IMR-90 (cell line): ENCODE measurements at regions not wholly inside any gene's neighbourhood (a gene's known extent, or its start where the extent isn't known, plus 50 kb on each side); places are given as distances from the start of the nearest gene placed in this dataset.

ENCODE experiments used
- ATAC-seq: fragments of 200-7000 bp; cut with Tn5 transposase; 2 replicates; pipeline ENCODE4 v1.9.1; 2020; ENCODE audit warnings: low read depth, mild to moderate bottlenecking, moderate library complexity
- BruUV-seq: library from RNA; stranded (reverse); fragments of 400-500 nt; replicated peaks from 2 replicates; lab custom pipeline; 2021; lab: Mats Ljungman, UMichigan
- CTCF ChIA-PET: fragments of 300-600 bp; formaldehyde crosslinking; extraction: SDS; loops from one replicate; lab custom pipeline; 2021; ENCODE audit warnings: antibody characterized with exemption; lab: Yijun Ruan, JAX
- POLR2A ChIA-PET: fragments of 300-600 bp; sonication (Branson Sonifier 250); formaldehyde crosslinking; loops from one replicate; lab custom pipeline; 2022; ENCODE audit warnings: antibody characterized with exemption; ENCODE audit not compliant: unreplicated experiment; lab: Charles Lee
- DNase-seq: peaks from one replicate; pipeline ENCODE4 v3.0.0; 2013
- H2AFZ ChIP-seq: replicated peaks from 2 replicates; pipeline ENCODE3; 2013; ENCODE audit warnings: low read length, mild to moderate bottlenecking; ENCODE audit not compliant: poor library complexity
- H2AK5ac ChIP-seq: 2 replicates; pipeline ENCODE4 v1.6.1; 2013; ENCODE audit warnings: low read depth, low read length, inconsistent platforms
- H2AK9ac ChIP-seq: replicated peaks from 2 replicates; pipeline ENCODE3; 2013; ENCODE audit warnings: mild to moderate bottlenecking, low read depth, low read length, moderate library complexity; ENCODE audit not compliant: poor library complexity
- H2BK120ac ChIP-seq: 2 replicates; pipeline ENCODE4 v1.6.1; 2013; ENCODE audit warnings: low read depth, low read length, inconsistent platforms
- H2BK15ac ChIP-seq: 3 replicates; pipeline ENCODE4 v1.6.1; 2013; ENCODE audit warnings: low read depth, low read length, inconsistent platforms
- H2BK20ac ChIP-seq: 2 replicates; pipeline ENCODE4 v1.6.1; 2013; ENCODE audit warnings: low read depth, mild to moderate bottlenecking, inconsistent platforms, low read length, moderate library complexity
- H2BK5ac ChIP-seq: 2 replicates; pipeline ENCODE4 v1.6.1; 2013; ENCODE audit warnings: mild to moderate bottlenecking, low read depth, low read length, inconsistent platforms; ENCODE audit not compliant: poor library complexity, severe bottlenecking
- H3K14ac ChIP-seq: replicated peaks from 2 replicates; pipeline ENCODE4 v1.6.1; 2013; ENCODE audit warnings: low read depth, low read length, inconsistent platforms
- H3K18ac ChIP-seq: 2 replicates; pipeline ENCODE4 v1.6.1; 2013; ENCODE audit warnings: low read depth, low read length, control low read depth
- H3K23ac ChIP-seq: 2 replicates; pipeline ENCODE4 v1.6.1; 2013; ENCODE audit warnings: low read depth, low read length, inconsistent platforms
- H3K27ac ChIP-seq: 2 replicates; pipeline ENCODE4 v1.5.1; 2013; ENCODE audit warnings: mild to moderate bottlenecking, control low read depth, low read length; ENCODE audit not compliant: insufficient read depth
- H3K27me3 ChIP-seq: 2 replicates; pipeline ENCODE4 v1.6.1; 2013; ENCODE audit warnings: low read length; ENCODE audit not compliant: control insufficient read depth, insufficient read depth
- H3K36me3 ChIP-seq: 2 replicates; pipeline ENCODE4 v1.6.1; 2013; ENCODE audit warnings: low read length, mixed read lengths; ENCODE audit not compliant: control insufficient read depth, insufficient read depth
- H3K4ac ChIP-seq: 2 replicates; pipeline ENCODE4 v1.6.1; 2013; ENCODE audit warnings: low read depth, low read length, inconsistent platforms
- H3K4me1 ChIP-seq: 2 replicates; pipeline ENCODE4 v1.6.1; 2013; ENCODE audit warnings: low read length, mixed read lengths; ENCODE audit not compliant: control insufficient read depth, insufficient read depth
- H3K4me2 ChIP-seq: 2 replicates; pipeline ENCODE4 v1.6.1; 2013; ENCODE audit warnings: low read depth, mild to moderate bottlenecking, control low read depth, low read length, moderate library complexity
- H3K4me3 ChIP-seq: 2 replicates; pipeline ENCODE4 v1.5.1; 2013; ENCODE audit warnings: low read depth, mild to moderate bottlenecking, control low read depth, low read length, moderate library complexity; ENCODE audit not compliant: insufficient read depth
- H3K56ac ChIP-seq: 2 replicates; pipeline ENCODE4 v1.6.1; 2013; ENCODE audit warnings: low read length, inconsistent platforms; ENCODE audit not compliant: insufficient read depth; ENCODE audit errors: extremely low read depth
- H3K79me1 ChIP-seq, 2 experiments: 2 replicates each; pipeline ENCODE4 v1.6.1; 2013; ENCODE audit warnings: low read length in 2 of 2, inconsistent platforms in 1 of 2, low read depth in 1 of 2
- H3K9ac ChIP-seq: 2 replicates; pipeline ENCODE4 v1.6.1; 2013; ENCODE audit warnings: low read depth, low read length, control low read depth
- H3K9me1 ChIP-seq: 2 replicates; pipeline ENCODE4 v1.6.1; 2013; ENCODE audit warnings: low read length, inconsistent platforms; ENCODE audit not compliant: insufficient read depth
- H3K9me3 ChIP-seq: 2 replicates; pipeline ENCODE4 v1.6.1; 2013; ENCODE audit warnings: low read length; ENCODE audit not compliant: control insufficient read depth, insufficient read depth
- H4K20me1 ChIP-seq: 2 replicates; pipeline ENCODE4 v1.6.1; 2013; ENCODE audit warnings: low read length, inconsistent platforms; ENCODE audit not compliant: insufficient read depth
- H4K5ac ChIP-seq: 2 replicates; pipeline ENCODE4 v1.6.1; 2013; ENCODE audit warnings: mild to moderate bottlenecking, low read depth, low read length, control low read depth
- H4K8ac ChIP-seq, 2 experiments: 2 replicates each; pipeline ENCODE4 v1.6.1; 2013; ENCODE audit warnings: low read depth in 2 of 2, low read length in 2 of 2, control low read depth in 1 of 2, inconsistent platforms in 1 of 2
- H4K91ac ChIP-seq: 2 replicates; pipeline ENCODE4 v1.6.1; 2013; ENCODE audit warnings: low read depth, low read length, inconsistent platforms; ENCODE audit not compliant: insufficient read depth
- BHLHE40 ChIP-seq: fragments of 150-350 bp; IDR thresholded peaks from 2 replicates; pipeline ENCODE4 v1.6.1; 2016; ENCODE audit warnings: mild to moderate bottlenecking, low read depth, low read length
- CEBPB ChIP-seq: IDR thresholded peaks from 2 replicates; pipeline ENCODE4 v1.6.1; 2012; ENCODE audit warnings: low read depth, low read length, improper control_type of control experiment
- CTCF ChIP-seq: conservative IDR thresholded peaks from 2 replicates; pipeline ENCODE4 v1.5.1; 2012; ENCODE audit warnings: mild to moderate bottlenecking, low read depth, low read length, improper control_type of control experiment
- FOS ChIP-seq: fragments of 150-350 bp; IDR thresholded peaks from 2 replicates; pipeline ENCODE4 v1.6.1; 2016; ENCODE audit warnings: low read depth, low read length
- MAFK ChIP-seq: IDR thresholded peaks from 2 replicates; pipeline ENCODE4 v1.6.1; 2012; ENCODE audit warnings: low read depth, low read length, improper control_type of control experiment
- MAZ ChIP-seq: IDR thresholded peaks from 2 replicates; pipeline ENCODE4 v1.6.1; 2012; ENCODE audit warnings: low read depth, mild to moderate bottlenecking, low read length, improper control_type of control experiment, moderate library complexity, borderline replicate concordance
- MXI1 ChIP-seq: IDR thresholded peaks from 2 replicates; pipeline ENCODE4 v1.6.1; 2012; ENCODE audit warnings: low read depth, mild to moderate bottlenecking, low read length, moderate library complexity, borderline replicate concordance
- NFE2L2 ChIP-seq: fragments of 150-350 bp; IDR thresholded peaks from 2 replicates; pipeline ENCODE4 v1.6.1; 2016; ENCODE audit warnings: low read depth, mild to moderate bottlenecking, low read length
- RAD21 ChIP-seq: IDR thresholded peaks from 2 replicates; pipeline ENCODE4 v1.6.1; 2012; ENCODE audit warnings: low read length, improper control_type of control experiment
- RCOR1 ChIP-seq: IDR thresholded peaks from 2 replicates; pipeline ENCODE4 v1.6.1; 2012; ENCODE audit warnings: mild to moderate bottlenecking, low read length, improper control_type of control experiment; ENCODE audit not compliant: insufficient replicate concordance
- RFX5 ChIP-seq: IDR thresholded peaks from 2 replicates; pipeline ENCODE4 v1.8.0; 2012; ENCODE audit warnings: low read depth, mild to moderate bottlenecking, low read length, moderate library complexity
- SMC3 ChIP-seq: fragments of 150-350 bp; IDR thresholded peaks from 2 replicates; pipeline ENCODE4 v1.6.1; 2016; ENCODE audit warnings: low read depth, mild to moderate bottlenecking, antibody characterized with exemption, low read length, moderate library complexity
- USF2 ChIP-seq: fragments of 150-350 bp; IDR thresholded peaks from 2 replicates; pipeline ENCODE4 v1.6.1; 2017; ENCODE audit warnings: mild to moderate bottlenecking, antibody characterized with exemption, low read length, low read depth
- WGBS, 2 experiments: methylation state at CpG; one replicate each; pipeline versions ENCODE4 v1.1.5 to v1.1.7; 2013; ENCODE audit warnings: missing lambda C conversion rate in 2 of 2; ENCODE audit not compliant: insufficient read length in 1 of 2; ENCODE audit errors: extremely low coverage in 2 of 2; 5-methylcytosine and 5-hydroxymethylcytosine counted together
- dilution Hi-C: fragments of 300-500 bp; cut with HindIII; formaldehyde crosslinking; loops from one replicate; pipeline ENCODE4 v1.14.3; 2018; ENCODE audit warnings: low sequenced_read_pairs; ENCODE audit not compliant: unreplicated experiment
- in situ Hi-C: fragments of 300-500 bp; cut with MboI; formaldehyde crosslinking; loops from 3 replicates; pipeline ENCODE4 v1.14.3; 2019; ENCODE audit warnings: low sequenced_read_pairs, inconsistent platforms, mixed read lengths
- intact Hi-C: fragments of 100-400 bp; cut with micrococcal nuclease; formaldehyde crosslinking; loops from 2 replicates; pipeline ENCODE4 v1.10.0; 2022
- TF ChIP-seq, protein P1 (sequence below): fragments of 150-350 bp; IDR thresholded peaks from 2 replicates; pipeline ENCODE4 v1.6.1; 2016; ENCODE audit warnings: low read depth, mild to moderate bottlenecking, low read length, moderate library complexity, borderline replicate concordance

DNA sequence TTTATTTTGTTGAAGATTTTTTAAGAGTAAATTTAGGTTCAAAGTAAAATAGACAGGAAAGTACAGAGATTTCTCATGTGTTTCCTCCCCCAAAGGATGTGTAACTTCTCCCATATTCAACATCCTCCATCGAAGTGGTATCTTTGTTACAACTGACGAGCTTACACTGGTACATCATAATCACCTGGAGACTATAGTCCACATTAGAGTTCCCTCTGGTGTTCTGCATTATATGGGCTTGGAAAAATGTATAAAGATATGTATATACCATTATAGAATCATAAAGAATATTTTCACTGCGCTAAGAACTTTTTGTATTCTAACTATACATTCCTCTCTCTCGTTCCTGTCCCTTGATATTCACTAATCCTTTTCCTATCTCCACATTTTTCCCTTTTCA is 203.7 kb downstream of the AMY1C start:
- H3K4ac ChIP-seq: no peak overlapping the region
- no peak overlapping the region for H4K91ac ChIP-seq
- H4K8ac ChIP-seq: no peak overlapping the region
- H3K9ac ChIP-seq: no peak overlapping the region
- TF ChIP-seq CTCF (no peak), BHLHE40 (no peak), MXI1 (no peak), FOS (no peak), CEBPB (no peak), MAFK (no peak), NFE2L2 (no peak), USF2 (no peak), RAD21 (no peak), SMC3 (no peak), MAZ (no peak), RFX5 (no peak), RCOR1 (no peak)
- TF ChIP-seq, protein P1, sequence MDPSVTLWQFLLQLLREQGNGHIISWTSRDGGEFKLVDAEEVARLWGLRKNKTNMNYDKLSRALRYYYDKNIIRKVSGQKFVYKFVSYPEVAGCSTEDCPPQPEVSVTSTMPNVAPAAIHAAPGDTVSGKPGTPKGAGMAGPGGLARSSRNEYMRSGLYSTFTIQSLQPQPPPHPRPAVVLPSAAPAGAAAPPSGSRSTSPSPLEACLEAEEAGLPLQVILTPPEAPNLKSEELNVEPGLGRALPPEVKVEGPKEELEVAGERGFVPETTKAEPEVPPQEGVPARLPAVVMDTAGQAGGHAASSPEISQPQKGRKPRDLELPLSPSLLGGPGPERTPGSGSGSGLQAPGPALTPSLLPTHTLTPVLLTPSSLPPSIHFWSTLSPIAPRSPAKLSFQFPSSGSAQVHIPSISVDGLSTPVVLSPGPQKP: no peak
- DNase-seq: no peak
- H4K5ac ChIP-seq: no peak overlapping the region
- dilution Hi-C loops (no loop called here), intact Hi-C loops (no loop called here), in situ Hi-C loops (no loop called here)
- ATAC-seq: no peak
- no peak overlapping the region for H3K56ac ChIP-seq
- no peak overlapping the region for H2BK5ac ChIP-seq
- H2AK5ac ChIP-seq: no peak overlapping the region
- POLR2A ChIA-PET: no interaction called here
- no peak overlapping the region for H3K18ac ChIP-seq
- no CpG with 5 or more reads among the region's 4 CpGs for WGBS, 2 experiments
- no peaks in the 10 kb centered on the region for H3K9me3 ChIP-seq
- no peaks in the 10 kb centered on the region for H3K9me1 ChIP-seq
- H4K20me1 ChIP-seq: no peaks in the 10 kb centered on the region
- CTCF ChIA-PET: no interaction called here
- no peak overlapping the region for H3K27ac ChIP-seq
- H2AK9ac ChIP-seq: no peak overlapping the region
- H3K36me3 ChIP-seq: no peaks in the 10 kb centered on the region
- H3K4me1 ChIP-seq: no peaks in the 10 kb centered on the region
- H2BK15ac ChIP-seq: no peak overlapping the region
- no peak overlapping the region for H3K4me3 ChIP-seq
- H2BK120ac ChIP-seq: no peak overlapping the region
- no peak overlapping the region for H2AFZ ChIP-seq
- H2BK20ac ChIP-seq: no peak overlapping the region
- H3K27me3 ChIP-seq: no peaks in the 10 kb centered on the region
- BruUV-seq: no TSS peak
- H3K14ac ChIP-seq: no peak overlapping the region
- H3K4me2 ChIP-seq: no peak overlapping the region
- H3K23ac ChIP-seq: no peak overlapping the region
- no peaks in the 10 kb centered on the region for H3K79me1 ChIP-seq
